ENCODE measurements at regions not wholly inside any gene's neighbourhood (a gene's known extent, or its start where the extent isn't known, plus 50 kb on each side); places are given as distances from the start of the nearest gene placed in this dataset.

GRCh38 chr3:31453430-31453829 lies 79.3 kb upstream of the STT3B start:
- H3K4me3 ChIP-seq (replicated peaks in 1 of 3; ENCODE audit: insufficient read depth in 1 of 3, low read depth in 1 of 3, low read length in 3 of 3), result no peak overlapping the region
- no TSS peak for BruUV-seq (replicated peaks)
- no peak overlapping the region for H2AFZ ChIP-seq (ENCODE audit: low read depth, low read length)
- no peaks in the 10 kb centered on the region for H3K27me3 ChIP-seq (ENCODE audit: control insufficient read depth in 2 of 2, insufficient read depth in 2 of 2, low read length in 2 of 2)
- FAIRE-seq (no peak), DNase-seq (ENCODE audit: low read depth, low spot score) (no peak)
- H3K9ac ChIP-seq (replicated peaks; ENCODE audit: extremely low read depth, insufficient read depth, low read length), result no peak overlapping the region
- H4K20me1 ChIP-seq (replicated peaks; ENCODE audit: control insufficient read depth, extremely low read depth, insufficient read depth, low read length), result no peaks in the 10 kb centered on the region
- ChIA-PET POLR2A (no interaction called here), CTCF (interaction anchor here (1.4 to 1.5 kb wide), 2 partner anchors 242 to 520 kb away, joined by 3 read pairs; no protein-coding TSS in a partner anchor)
- H3K79me2 ChIP-seq (ENCODE audit: control insufficient read depth, insufficient read depth, low read length), result no peaks in the 10 kb centered on the region
- intact Hi-C loops (cut with micrococcal nuclease), result no loop called here
- H3K36me3 ChIP-seq (ENCODE audit: control insufficient read depth in 2 of 2, extremely low read depth in 1 of 2, insufficient read depth in 2 of 2, low read length in 2 of 2), result no peaks in the 10 kb centered on the region
- H3K27ac ChIP-seq (ENCODE audit: insufficient read depth, low read depth, low read length), result no peak overlapping the region
- no peaks in the 10 kb centered on the region for H3K9me1 ChIP-seq (replicated peaks; ENCODE audit: control insufficient read depth, extremely low read depth, insufficient read depth, low read length)
- no peaks in the 10 kb centered on the region for H3K9me3 ChIP-seq (replicated peaks; ENCODE audit: control insufficient read depth, insufficient read depth, low read length)
- TF ChIP-seq, protein P1, sequence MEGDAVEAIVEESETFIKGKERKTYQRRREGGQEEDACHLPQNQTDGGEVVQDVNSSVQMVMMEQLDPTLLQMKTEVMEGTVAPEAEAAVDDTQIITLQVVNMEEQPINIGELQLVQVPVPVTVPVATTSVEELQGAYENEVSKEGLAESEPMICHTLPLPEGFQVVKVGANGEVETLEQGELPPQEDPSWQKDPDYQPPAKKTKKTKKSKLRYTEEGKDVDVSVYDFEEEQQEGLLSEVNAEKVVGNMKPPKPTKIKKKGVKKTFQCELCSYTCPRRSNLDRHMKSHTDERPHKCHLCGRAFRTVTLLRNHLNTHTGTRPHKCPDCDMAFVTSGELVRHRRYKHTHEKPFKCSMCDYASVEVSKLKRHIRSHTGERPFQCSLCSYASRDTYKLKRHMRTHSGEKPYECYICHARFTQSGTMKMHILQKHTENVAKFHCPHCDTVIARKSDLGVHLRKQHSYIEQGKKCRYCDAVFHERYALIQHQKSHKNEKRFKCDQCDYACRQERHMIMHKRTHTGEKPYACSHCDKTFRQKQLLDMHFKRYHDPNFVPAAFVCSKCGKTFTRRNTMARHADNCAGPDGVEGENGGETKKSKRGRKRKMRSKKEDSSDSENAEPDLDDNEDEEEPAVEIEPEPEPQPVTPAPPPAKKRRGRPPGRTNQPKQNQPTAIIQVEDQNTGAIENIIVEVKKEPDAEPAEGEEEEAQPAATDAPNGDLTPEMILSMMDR (IDR thresholded peaks at IDR 0.05; ENCODE audit: extremely low read depth in 1 of 2, insufficient read depth in 1 of 2, low read depth in 1 of 2, low read length in 2 of 2), result no peak
- TF ChIP-seq POLR2AphosphoS5 (IDR thresholded peaks at IDR 0.05; ENCODE audit: insufficient read depth, low read depth, low read length) (no peak), POLR2A (IDR thresholded peaks at IDR 0.05; ENCODE audit: low read depth, low read length) (no peak), MAX (IDR thresholded peaks at IDR 0.05; ENCODE audit: insufficient read depth, insufficient read length) (no peak), MYC (IDR thresholded peaks at IDR 0.05; ENCODE audit: low read depth, low read length) (no peak), FOS (IDR thresholded peaks at IDR 0.05; ENCODE audit: borderline replicate concordance, insufficient read depth, low read length) (no peak), JUN (IDR thresholded peaks at IDR 0.05; ENCODE audit: borderline replicate concordance, insufficient read depth, insufficient read length, low read depth) (no peak), EZH2 (IDR thresholded peaks at IDR 0.05; ENCODE audit: borderline replicate concordance, low read depth, low read length, severe bottlenecking) (no peak), GATA2 (IDR thresholded peaks at IDR 0.05; ENCODE audit: insufficient read depth, insufficient read length, low read depth, low read length) (no peak)
- no peak overlapping the region for H3K4me2 ChIP-seq (ENCODE audit: insufficient read depth, low read length)
- H3K4me1 ChIP-seq (ENCODE audit: control insufficient read depth, extremely low read depth, insufficient read depth, low read length), result no peaks in the 10 kb centered on the region
- dilution Hi-C loops (cut with MboI; ENCODE audit: extremely low pct_ligation_motif_present, low sequenced_read_pairs), result no loop called here

All from endothelial cell of umbilical vein (primary cell).